A673 (cell line): ENCODE measurements at regions not wholly inside any gene's neighbourhood (a gene's known extent, or its start where the extent isn't known, plus 50 kb on each side); places are given as distances from the start of the nearest gene placed in this dataset.
"Not testable (repeated sequence)": the region's sequence is repeated elsewhere in the genome, so short reads cannot be mapped to it uniquely, and the experiment has no call there.

Experiments used
- BruUV-seq: library from RNA; stranded (reverse); fragments of 400-500 nt; replicated peaks from 2 replicates; lab custom pipeline; 2021; lab: Mats Ljungman, UMichigan
- CTCF ChIA-PET: fragments of 300-600 bp; sonication (Branson Sonifier 250); formaldehyde crosslinking; loops from one replicate; lab custom pipeline; 2022; ENCODE audit warnings: antibody characterized with exemption; lab: Charles Lee
- POLR2A ChIA-PET: fragments of 300-600 bp; sonication (Branson Sonifier 250); formaldehyde crosslinking; loops from one replicate; lab custom pipeline; 2022; ENCODE audit warnings: antibody characterized with exemption; ENCODE audit not compliant: low non-redundant PET; lab: Charles Lee
- DNase-seq: peaks from one replicate; pipeline ENCODE4 v3.0.0-alpha.2; 2015; ENCODE audit warnings: low spot score
- H3K27ac ChIP-seq: fragments of 200-600 bp; sonication (generic); 2 replicates; pipeline ENCODE4 v1.5.1; 2016; ENCODE audit warnings: mixed run types, low read depth, mild to moderate bottlenecking, mixed read lengths, antibody characterized with exemption, low read length; ENCODE audit not compliant: poor library complexity, severe bottlenecking
- H3K27me3 ChIP-seq: fragments of 200-600 bp; sonication (generic); replicated peaks from 2 replicates; pipeline ENCODE4 v1.6.1; 2017; ENCODE audit warnings: mixed run types, low read depth, mild to moderate bottlenecking, mixed read lengths, antibody characterized with exemption, low read length; ENCODE audit not compliant: insufficient read depth, poor library complexity
- H3K36me3 ChIP-seq: fragments of 200-600 bp; sonication (generic); 2 replicates; pipeline ENCODE4 v1.6.1; 2016; ENCODE audit warnings: mixed run types, mild to moderate bottlenecking, mixed read lengths, antibody characterized with exemption, low read length; ENCODE audit not compliant: insufficient read depth, poor library complexity, severe bottlenecking
- H3K4me1 ChIP-seq: fragments of 200-600 bp; sonication (generic); 2 replicates; pipeline ENCODE4 v1.6.1; 2017; ENCODE audit warnings: mixed run types, mild to moderate bottlenecking, mixed read lengths, antibody characterized with exemption, low read length; ENCODE audit not compliant: insufficient read depth, poor library complexity, severe bottlenecking
- H3K4me3 ChIP-seq: fragments of 200-600 bp; sonication (generic); 2 replicates; pipeline ENCODE4 v1.5.1; 2016; ENCODE audit warnings: low read depth, mixed run types, mild to moderate bottlenecking, mixed read lengths, low read length; ENCODE audit not compliant: poor library complexity, severe bottlenecking
- H3K9me3 ChIP-seq: fragments of 200-600 bp; sonication (generic); 2 replicates; pipeline ENCODE4 v1.6.1; 2016; ENCODE audit warnings: mixed run types, low read depth, mild to moderate bottlenecking, mixed read lengths, antibody characterized with exemption, low read length; ENCODE audit not compliant: poor library complexity, severe bottlenecking
- intact Hi-C: fragments of 100-400 bp; cut with micrococcal nuclease; formaldehyde crosslinking; loops from one replicate; pipeline ENCODE4 v1.10.0; 2022; ENCODE audit not compliant: unreplicated experiment
- TF ChIP-seq, protein P1 (sequence below): fragments of 300-800, 200-600 bp; sonication (generic); conservative IDR thresholded peaks from 2 replicates; pipeline ENCODE4 v1.5.1; 2017; ENCODE audit warnings: low read depth, mild to moderate bottlenecking, antibody characterized with exemption, low read length, moderate library complexity, mixed read lengths

DNA sequence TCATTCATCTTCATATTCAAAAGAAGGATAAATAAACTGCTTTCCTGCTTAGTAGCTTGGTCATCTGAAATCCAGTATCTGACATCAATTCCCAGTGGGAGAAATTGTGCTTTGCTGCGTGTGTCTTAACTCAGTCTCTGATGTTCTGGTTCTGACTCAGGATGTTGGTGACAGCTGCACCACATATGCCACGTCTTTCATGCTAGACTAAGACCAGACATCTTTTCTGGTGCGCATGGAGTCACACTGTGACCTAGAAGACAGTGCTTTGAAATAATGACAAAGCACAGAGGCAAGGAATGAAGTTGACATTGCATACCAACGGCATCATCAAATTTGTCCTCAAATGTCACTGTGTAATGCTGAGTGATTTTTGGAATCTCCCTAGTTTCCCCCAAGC is 308.8 kb upstream of the PLGLB1 start:
- H3K27ac ChIP-seq, H3K9me3 ChIP-seq, CTCF ChIA-PET, H3K4me1 ChIP-seq, DNase-seq, H3K27me3 ChIP-seq, intact Hi-C loops, H3K36me3 ChIP-seq, POLR2A ChIA-PET, H3K4me3 ChIP-seq, BruUV-seq: not testable (repeated sequence)

DNA sequence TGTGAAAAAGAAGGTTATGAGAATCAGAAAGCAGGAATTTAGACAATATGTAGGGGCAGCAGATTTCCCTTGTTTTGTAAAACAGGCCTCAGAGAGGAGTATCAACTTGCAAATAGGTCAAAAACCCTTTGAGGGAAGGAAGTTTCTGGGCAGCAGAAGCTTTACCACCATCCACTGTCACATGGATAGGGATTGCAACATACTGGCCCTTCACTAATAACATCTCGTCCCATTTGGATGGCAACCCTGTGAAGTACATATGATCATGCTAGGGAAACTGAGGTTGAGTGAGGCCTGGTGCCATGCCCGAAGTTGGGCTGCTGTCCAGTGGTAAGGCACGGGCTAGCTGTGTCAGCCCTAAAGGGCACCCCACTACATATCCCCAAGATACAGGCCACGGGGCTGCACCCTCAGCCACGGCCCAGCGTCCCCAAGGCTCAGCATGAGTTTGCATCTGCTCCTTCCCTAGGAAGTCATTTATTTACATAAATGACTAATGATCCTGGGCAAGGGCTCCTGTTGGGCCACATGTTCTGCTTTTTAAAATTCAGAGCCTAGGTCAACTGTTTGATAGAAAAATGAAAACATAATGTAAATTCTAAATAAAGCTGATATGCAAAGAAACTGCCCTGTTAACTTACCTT is 310.4 kb upstream of the PLGLB1 start:
- H3K4me3 ChIP-seq, H3K27ac ChIP-seq, H3K9me3 ChIP-seq, H3K27me3 ChIP-seq, POLR2A ChIA-PET, BruUV-seq, intact Hi-C loops, H3K36me3 ChIP-seq, CTCF ChIA-PET, DNase-seq, H3K4me1 ChIP-seq: not testable (repeated sequence)

DNA sequence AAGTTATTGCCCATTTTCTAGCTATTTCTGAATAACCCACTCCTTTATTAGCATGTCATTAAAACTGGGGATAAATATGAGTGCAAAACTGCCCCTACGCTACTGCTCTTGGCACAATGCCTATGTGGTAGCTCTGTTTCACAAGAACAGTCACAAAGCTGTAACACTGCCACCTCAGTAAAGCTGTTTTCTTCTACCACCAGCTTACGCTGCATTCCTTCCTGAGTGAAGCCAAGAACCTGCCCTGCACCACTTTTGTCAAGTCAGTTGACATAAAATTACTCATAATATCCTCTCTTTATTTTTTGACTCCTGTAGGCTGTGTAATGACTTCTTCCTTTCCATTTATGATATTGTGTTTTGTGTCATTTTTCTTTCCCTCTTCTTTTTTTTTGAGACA is 313.2 kb upstream of the PLGLB1 start:
- CTCF ChIA-PET, H3K27me3 ChIP-seq, H3K4me1 ChIP-seq, H3K27ac ChIP-seq, POLR2A ChIA-PET, BruUV-seq, H3K9me3 ChIP-seq, H3K4me3 ChIP-seq, H3K36me3 ChIP-seq, intact Hi-C loops, DNase-seq: not testable (repeated sequence)

DNA sequence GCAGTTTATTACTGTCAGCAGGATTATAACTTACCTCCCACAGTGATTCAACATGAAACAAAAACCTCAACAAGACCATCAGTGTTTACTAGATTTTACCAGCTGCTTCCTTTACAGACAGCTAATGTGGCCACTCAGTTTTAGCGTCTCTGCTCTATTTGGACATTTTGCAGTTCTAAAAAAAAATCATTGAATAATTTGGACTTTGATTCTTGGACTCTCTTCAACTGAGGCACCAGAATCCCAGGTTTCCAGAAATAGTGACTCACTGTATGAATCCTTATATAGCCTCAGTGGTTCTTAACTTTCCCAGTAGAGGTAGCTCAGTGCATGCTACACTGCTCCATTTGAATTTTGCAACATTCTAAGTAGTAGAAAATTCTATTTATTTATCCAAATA is 317.4 kb upstream of the PLGLB1 start:
- BruUV-seq, DNase-seq, CTCF ChIA-PET: not testable (repeated sequence)

DNA sequence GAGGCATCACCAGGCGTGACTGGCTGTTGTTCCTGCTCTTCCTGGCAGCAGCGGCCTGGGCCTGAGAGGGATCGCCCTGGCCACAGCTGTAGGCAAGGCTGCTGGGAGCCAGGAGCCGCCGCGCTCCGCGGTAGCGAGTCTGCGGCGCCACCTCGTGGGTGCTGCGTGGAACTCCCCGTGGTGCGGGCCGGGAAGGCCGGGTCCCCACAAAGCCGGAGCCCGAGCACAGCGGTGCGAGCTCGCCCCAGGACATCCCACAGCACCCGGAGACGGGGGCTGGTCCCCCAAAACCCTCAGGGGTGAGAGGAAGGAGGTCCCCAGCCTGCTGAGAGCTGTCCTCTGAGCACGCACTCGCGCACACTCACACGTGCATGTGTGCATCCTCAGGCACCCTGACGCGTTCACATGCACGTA is 320.0 kb upstream of the PLGLB1 start:
- H3K4me1 ChIP-seq, H3K36me3 ChIP-seq, H3K27me3 ChIP-seq, H3K4me3 ChIP-seq, H3K9me3 ChIP-seq, POLR2A ChIA-PET, BruUV-seq, H3K27ac ChIP-seq, intact Hi-C loops, CTCF ChIA-PET: not testable (repeated sequence)
- TF ChIP-seq, protein P1, sequence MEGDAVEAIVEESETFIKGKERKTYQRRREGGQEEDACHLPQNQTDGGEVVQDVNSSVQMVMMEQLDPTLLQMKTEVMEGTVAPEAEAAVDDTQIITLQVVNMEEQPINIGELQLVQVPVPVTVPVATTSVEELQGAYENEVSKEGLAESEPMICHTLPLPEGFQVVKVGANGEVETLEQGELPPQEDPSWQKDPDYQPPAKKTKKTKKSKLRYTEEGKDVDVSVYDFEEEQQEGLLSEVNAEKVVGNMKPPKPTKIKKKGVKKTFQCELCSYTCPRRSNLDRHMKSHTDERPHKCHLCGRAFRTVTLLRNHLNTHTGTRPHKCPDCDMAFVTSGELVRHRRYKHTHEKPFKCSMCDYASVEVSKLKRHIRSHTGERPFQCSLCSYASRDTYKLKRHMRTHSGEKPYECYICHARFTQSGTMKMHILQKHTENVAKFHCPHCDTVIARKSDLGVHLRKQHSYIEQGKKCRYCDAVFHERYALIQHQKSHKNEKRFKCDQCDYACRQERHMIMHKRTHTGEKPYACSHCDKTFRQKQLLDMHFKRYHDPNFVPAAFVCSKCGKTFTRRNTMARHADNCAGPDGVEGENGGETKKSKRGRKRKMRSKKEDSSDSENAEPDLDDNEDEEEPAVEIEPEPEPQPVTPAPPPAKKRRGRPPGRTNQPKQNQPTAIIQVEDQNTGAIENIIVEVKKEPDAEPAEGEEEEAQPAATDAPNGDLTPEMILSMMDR, result peak; percentile 55
- DNase-seq, result peak; percentile 41

More for the DNA sequence above, 317.4 kb upstream of the PLGLB1 start:
- H3K4me3 ChIP-seq, H3K36me3 ChIP-seq, H3K4me1 ChIP-seq, H3K9me3 ChIP-seq, POLR2A ChIA-PET, H3K27ac ChIP-seq, intact Hi-C loops, H3K27me3 ChIP-seq: not testable (repeated sequence)

DNA sequence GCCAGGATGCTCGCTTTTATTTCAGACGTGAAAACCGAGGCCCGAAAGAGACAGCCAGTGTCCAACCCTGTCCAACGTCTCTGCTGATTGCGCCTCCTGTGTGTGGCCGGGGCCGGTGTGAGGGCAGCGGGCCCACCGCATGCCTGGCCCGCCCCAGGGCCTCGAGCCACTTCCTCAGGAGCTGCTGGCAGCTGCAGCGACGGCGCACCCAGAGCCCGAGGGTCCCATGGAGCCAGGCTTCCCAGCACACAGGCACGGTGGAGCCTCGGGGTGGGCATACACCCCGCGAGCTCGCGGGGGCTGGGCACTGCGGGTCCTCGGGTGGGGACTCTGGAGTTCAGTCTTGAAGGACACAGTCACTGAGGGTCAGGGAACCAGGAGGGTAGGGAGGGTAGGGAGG is 320.5 kb upstream of the PLGLB1 start:
- CTCF ChIA-PET, H3K4me1 ChIP-seq, H3K27me3 ChIP-seq, DNase-seq, H3K36me3 ChIP-seq, H3K4me3 ChIP-seq, POLR2A ChIA-PET, H3K27ac ChIP-seq, intact Hi-C loops, H3K9me3 ChIP-seq, BruUV-seq: not testable (repeated sequence)

DNA sequence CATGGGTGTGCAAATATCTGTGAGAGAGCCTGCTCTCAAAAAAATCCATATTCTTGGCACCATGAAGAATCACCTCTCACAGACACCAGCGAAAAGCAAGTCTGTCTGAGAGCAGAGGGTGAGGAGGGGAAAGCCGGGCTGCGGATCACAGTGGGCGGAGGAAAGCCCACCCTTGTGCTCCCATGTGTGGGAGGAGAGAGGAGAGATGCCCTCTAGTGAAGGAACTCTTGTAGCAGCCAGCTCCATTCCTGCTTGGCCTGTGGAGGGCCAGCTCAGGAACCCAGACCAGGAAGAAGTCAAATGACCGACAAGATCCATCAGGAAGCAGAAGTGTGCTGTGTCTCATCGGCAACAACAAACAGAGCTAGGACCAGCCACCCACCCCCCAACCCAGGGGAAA is 321.7 kb upstream of the PLGLB1 start:
- intact Hi-C loops, H3K27ac ChIP-seq, POLR2A ChIA-PET, H3K4me3 ChIP-seq, H3K9me3 ChIP-seq, H3K4me1 ChIP-seq, H3K27me3 ChIP-seq, DNase-seq, BruUV-seq, CTCF ChIA-PET, H3K36me3 ChIP-seq: not testable (repeated sequence)
